Astrocyte of the cerebellum (primary cell): ENCODE measurements at regions not wholly inside any gene's neighbourhood (a gene's known extent, or its start where the extent isn't known, plus 50 kb on each side); places are given as distances from the start of the nearest gene placed in this dataset.

Experiments used
- DNase-seq: peaks from one replicate; pipeline ENCODE4 v3.0.0-alpha.2; 2011; ENCODE audit warnings: low read depth
- H3K4me3 ChIP-seq: 2 replicates; pipeline ENCODE4 v1.5.1; 2011; ENCODE audit warnings: mild to moderate bottlenecking, low read depth, low read length, moderate library complexity
- in situ Hi-C: cut with HindIII; loops from 2 replicates; pipeline ENCODE4 v1.10.0; 2017; ENCODE audit warnings: low sequenced_read_pairs
- TF ChIP-seq, protein P1 (sequence below): IDR thresholded peaks from 2 replicates; pipeline ENCODE4 v1.5.1; 2012; ENCODE audit warnings: low read length, low read depth, moderate library complexity, mild to moderate bottlenecking; ENCODE audit errors: missing control alignments

DNA sequence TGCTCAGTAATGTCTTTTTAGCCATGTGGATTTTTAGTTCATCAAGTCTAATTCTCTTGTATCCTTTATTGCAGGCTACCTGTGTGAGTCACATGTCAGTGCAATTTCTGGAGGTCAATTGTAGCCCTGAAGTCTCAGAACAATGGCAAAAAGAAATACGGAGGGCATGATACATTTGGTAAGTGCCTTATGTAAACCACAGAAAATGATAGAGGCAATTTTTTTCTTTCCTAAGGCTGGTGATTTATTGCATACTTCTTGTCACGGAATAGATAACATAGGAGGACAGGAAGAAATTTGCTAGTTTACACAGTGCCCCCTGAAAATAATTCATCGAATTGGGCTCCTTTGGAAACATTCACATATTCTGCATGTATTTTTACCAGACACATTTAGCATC is 235.9 kb downstream of the DMRTA1 start:
- in situ Hi-C loops, result no loop called here
- H3K4me3 ChIP-seq, result no peak overlapping the region
- no peak for DNase-seq
- TF ChIP-seq, protein P1, sequence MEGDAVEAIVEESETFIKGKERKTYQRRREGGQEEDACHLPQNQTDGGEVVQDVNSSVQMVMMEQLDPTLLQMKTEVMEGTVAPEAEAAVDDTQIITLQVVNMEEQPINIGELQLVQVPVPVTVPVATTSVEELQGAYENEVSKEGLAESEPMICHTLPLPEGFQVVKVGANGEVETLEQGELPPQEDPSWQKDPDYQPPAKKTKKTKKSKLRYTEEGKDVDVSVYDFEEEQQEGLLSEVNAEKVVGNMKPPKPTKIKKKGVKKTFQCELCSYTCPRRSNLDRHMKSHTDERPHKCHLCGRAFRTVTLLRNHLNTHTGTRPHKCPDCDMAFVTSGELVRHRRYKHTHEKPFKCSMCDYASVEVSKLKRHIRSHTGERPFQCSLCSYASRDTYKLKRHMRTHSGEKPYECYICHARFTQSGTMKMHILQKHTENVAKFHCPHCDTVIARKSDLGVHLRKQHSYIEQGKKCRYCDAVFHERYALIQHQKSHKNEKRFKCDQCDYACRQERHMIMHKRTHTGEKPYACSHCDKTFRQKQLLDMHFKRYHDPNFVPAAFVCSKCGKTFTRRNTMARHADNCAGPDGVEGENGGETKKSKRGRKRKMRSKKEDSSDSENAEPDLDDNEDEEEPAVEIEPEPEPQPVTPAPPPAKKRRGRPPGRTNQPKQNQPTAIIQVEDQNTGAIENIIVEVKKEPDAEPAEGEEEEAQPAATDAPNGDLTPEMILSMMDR, result no peak

GRCh38 chr9:22682961-22683699 is 236.5 kb downstream of the DMRTA1 start:
- in situ Hi-C loops, result no loop called here
- DNase-seq, result no peak
- TF ChIP-seq, protein P1, result no peak
- H3K4me3 ChIP-seq, result no peak overlapping the region

DNA sequence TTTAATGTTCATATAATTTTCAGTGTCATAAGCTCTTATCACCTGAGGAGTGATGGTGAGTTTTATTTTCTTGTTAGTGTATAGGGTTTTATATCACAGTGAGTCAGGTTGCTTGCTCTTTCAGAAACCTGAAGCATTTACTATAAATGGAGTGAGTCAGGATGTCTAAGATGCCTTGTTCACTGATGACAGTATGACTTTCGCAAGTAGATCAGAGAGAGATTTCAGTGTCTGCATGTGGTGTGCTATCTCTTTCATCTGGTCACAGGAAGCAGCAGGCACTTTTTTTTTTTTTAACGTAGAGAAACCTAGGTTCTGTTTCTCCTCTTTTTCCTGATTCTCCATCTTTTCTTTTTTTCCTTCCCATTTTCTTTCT is 237.1 kb downstream of the DMRTA1 start:
- TF ChIP-seq, protein P1, result no peak
- no peak overlapping the region for H3K4me3 ChIP-seq
- in situ Hi-C loops, result no loop called here
- DNase-seq, result no peak

GRCh38 chr9:22693156-22693555 is 246.5 kb downstream of the DMRTA1 start:
- no peak overlapping the region for H3K4me3 ChIP-seq
- DNase-seq, result no peak
- in situ Hi-C loops, result no loop called here
- TF ChIP-seq, protein P1, result no peak

DNA sequence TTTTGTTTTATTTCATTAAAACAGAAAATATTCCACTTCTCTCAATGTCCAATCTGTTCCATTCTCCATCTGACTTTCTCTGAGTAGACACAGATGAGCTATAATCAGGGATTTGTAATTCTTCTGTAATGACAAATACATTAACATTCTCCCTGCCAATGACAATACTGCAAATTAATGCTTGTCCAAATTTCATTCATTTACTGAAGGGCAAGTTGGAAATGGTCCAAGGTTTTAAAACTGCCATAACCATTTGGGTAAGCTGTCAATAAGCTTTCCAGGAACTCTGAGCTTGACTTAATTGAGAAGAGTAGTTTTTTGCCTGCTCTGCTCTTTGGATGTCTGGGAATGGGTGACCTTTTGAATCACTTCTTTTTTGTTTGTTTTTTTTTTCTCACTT is 253.5 kb downstream of the DMRTA1 start:
- in situ Hi-C loops, result no loop called here
- TF ChIP-seq, protein P1, result no peak
- H3K4me3 ChIP-seq, result no peak overlapping the region
- DNase-seq, result no peak

DNA sequence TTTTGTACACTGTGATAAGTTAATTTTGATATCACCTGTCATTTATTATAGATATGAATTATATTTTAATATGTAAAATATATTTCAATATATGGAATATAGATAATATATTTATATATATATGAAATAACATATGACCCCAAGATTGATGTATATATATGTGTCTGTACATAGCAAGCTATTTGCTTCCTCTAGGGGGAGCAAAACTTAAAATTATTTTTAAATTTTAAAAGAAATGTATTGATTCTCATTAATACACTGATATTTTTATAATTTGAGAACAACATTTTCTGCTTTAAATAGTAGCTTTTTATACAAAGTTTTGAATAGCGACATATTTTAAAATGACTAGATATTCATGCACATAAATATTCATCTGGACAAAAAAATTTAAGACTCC is 272.0 kb downstream of the DMRTA1 start:
- in situ Hi-C loops, result no loop called here
- H3K4me3 ChIP-seq, result no peak overlapping the region
- TF ChIP-seq, protein P1, result no peak

GRCh38 chr9:22722492-22722891 is 275.9 kb downstream of the DMRTA1 start:
- no peak overlapping the region for H3K4me3 ChIP-seq
- TF ChIP-seq, protein P1, result no peak
- in situ Hi-C loops, result no loop called here
- DNase-seq, result no peak

More for the DNA sequence above, 272.0 kb downstream of the DMRTA1 start:
- DNase-seq, result no peak
